ENCODE measurements at regions not wholly inside any gene's neighbourhood (a gene's known extent, or its start where the extent isn't known, plus 50 kb on each side); places are given as distances from the start of the nearest gene placed in this dataset.

DNA sequence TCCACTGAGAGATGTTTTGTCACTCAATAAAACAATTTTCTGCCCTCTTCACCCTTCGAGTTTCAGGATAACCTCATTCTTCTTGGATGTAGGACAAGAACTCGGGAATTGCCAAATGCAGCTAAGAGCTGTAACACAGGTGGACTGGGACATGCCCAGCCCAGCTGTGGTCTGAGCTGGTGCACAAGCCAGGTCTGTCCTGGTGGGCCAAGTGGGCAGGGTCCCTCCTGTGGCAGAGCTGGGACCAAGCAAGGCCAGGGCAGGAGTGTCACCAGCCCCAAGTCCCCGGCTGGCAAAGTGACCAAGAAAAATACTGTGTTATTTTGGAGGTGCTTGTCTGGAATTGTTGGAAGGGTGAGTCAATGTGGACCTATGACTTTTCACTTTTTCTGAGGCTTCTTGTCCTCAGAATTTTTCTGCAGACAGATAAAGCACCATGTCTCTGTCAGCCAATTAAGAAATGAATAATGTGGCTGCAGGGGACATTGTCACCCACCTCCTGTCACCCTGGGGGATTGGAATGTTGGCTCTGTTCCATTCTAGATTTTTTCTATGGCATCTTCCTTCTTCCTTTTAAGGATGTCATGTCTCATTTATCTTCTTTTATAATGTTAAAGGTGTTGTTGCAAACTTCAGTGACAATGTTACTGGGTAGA is 645.2 kb upstream of the EPHA6 start:
- Histone ChIP-seq H3K9ac (ENCODE audit: insufficient read depth in 1 of 2, low read depth in 2 of 2, low read length in 2 of 2) (no peak overlapping the region), H3K9me1 (ENCODE audit: control insufficient read depth, insufficient read depth, low read length) (no peaks in the 10 kb centered on the region), H3K9me3 (replicated peaks; ENCODE audit: control insufficient read depth, insufficient read depth, low read depth, low read length) (no peaks in the 10 kb centered on the region), H4K20me1 (replicated peaks; ENCODE audit: control insufficient read depth, insufficient read depth, low read length) (no peaks in the 10 kb centered on the region), H3K4me3 (no peak overlapping the region), H3K4me1 (replicated peaks in 1 of 2; ENCODE audit: control insufficient read depth in 2 of 2, insufficient read depth in 2 of 2, low read length in 2 of 2) (no peaks in the 10 kb centered on the region), H3K27ac (ENCODE audit: extremely low read depth, low read depth, low read length) (no peak overlapping the region), H3K4me2 (ENCODE audit: insufficient read depth, low read length) (no peak overlapping the region), H3K79me2 (ENCODE audit: control insufficient read depth, insufficient read depth, low read length) (no peaks in the 10 kb centered on the region), H3K27me3 (ENCODE audit: control insufficient read depth in 2 of 2, insufficient read depth in 2 of 2, low read length in 2 of 2) (no peaks in the 10 kb centered on the region), H2AFZ (ENCODE audit: low read depth, low read length) (no peak overlapping the region), H3K36me3 (ENCODE audit: control insufficient read depth, insufficient read depth, low read length) (no peaks in the 10 kb centered on the region)
- intact Hi-C loops (cut with micrococcal nuclease) = no loop called here
- ATAC-seq (no peak), DNase-seq (ENCODE audit: extremely low read depth in 1 of 4, low spot score in 3 of 4) (no peak), FAIRE-seq (no peak)
- ChIA-PET POLR2A (no interaction called here), CTCF (ENCODE audit: low intra/inter-chr PET ratio) (no interaction called here)
- no peak for TF ChIP-seq ZNF717 (CRISPR knock-in tag; IDR thresholded peaks at IDR 0.05)
- TF ChIP-seq, protein P1, sequence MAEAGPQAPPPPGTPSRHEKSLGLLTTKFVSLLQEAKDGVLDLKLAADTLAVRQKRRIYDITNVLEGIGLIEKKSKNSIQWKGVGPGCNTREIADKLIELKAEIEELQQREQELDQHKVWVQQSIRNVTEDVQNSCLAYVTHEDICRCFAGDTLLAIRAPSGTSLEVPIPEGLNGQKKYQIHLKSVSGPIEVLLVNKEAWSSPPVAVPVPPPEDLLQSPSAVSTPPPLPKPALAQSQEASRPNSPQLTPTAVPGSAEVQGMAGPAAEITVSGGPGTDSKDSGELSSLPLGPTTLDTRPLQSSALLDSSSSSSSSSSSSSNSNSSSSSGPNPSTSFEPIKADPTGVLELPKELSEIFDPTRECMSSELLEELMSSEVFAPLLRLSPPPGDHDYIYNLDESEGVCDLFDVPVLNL (CRISPR knock-in tag; IDR thresholded peaks at IDR 0.05; ENCODE audit: low read depth) = no peak
- TF ChIP-seq, protein P2, sequence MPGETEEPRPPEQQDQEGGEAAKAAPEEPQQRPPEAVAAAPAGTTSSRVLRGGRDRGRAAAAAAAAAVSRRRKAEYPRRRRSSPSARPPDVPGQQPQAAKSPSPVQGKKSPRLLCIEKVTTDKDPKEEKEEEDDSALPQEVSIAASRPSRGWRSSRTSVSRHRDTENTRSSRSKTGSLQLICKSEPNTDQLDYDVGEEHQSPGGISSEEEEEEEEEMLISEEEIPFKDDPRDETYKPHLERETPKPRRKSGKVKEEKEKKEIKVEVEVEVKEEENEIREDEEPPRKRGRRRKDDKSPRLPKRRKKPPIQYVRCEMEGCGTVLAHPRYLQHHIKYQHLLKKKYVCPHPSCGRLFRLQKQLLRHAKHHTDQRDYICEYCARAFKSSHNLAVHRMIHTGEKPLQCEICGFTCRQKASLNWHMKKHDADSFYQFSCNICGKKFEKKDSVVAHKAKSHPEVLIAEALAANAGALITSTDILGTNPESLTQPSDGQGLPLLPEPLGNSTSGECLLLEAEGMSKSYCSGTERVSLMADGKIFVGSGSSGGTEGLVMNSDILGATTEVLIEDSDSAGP (CRISPR knock-in tag; IDR thresholded peaks at IDR 0.05) = no peak
- TF ChIP-seq CCNT2 (IDR thresholded peaks at IDR 0.05; ENCODE audit: borderline replicate concordance, extremely low read depth, insufficient read length, low read depth, low read length) = no peak
- no peak for TF ChIP-seq CTBP1 (IDR thresholded peaks at IDR 0.05; ENCODE audit: borderline replicate concordance)
- TF ChIP-seq SMAD2 (IDR thresholded peaks at IDR 0.05; ENCODE audit: low read depth, low read length) = no peak
- TF ChIP-seq KAT8 (IDR thresholded peaks at IDR 0.05; ENCODE audit: low read depth) = no peak
- TF ChIP-seq ZNF134 (CRISPR knock-in tag; conservative IDR thresholded peaks at IDR 0.05) = no peak
- TF ChIP-seq, protein P3, sequence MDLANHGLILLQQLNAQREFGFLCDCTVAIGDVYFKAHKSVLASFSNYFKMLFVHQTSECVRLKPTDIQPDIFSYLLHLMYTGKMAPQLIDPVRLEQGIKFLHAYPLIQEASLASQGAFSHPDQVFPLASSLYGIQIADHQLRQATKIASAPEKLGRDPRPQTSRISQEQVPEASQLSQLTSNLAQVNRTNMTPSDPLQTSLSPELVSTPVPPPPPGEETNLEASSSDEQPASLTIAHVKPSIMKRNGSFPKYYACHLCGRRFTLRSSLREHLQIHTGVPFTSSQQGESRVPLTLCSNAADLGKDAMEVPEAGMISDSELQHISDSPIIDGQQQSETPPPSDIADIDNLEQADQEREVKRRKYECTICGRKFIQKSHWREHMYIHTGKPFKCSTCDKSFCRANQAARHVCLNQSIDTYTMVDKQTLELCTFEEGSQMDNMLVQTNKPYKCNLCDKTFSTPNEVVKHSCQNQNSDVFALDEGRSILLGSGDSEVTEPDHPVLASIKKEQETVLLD (IDR thresholded peaks at IDR 0.05) = no peak
- no peak for TF ChIP-seq KDM2B (CRISPR knock-in tag; IDR thresholded peaks at IDR 0.05)
- no TSS peak for BruUV-seq (replicated peaks)
- in situ Hi-C loops (cut with MboI) = no loop called here
- 0% methylated on average over 3 of the region's 3 CpGs for WGBS (ENCODE audit: insufficient coverage, low coverage, missing lambda C conversion rate)

All from K562 (cell line).